ENCODE measurements at regions not wholly inside any gene's neighbourhood (a gene's known extent, or its start where the extent isn't known, plus 50 kb on each side); places are given as distances from the start of the nearest gene placed in this dataset.

GRCh38 chr1:163655565-163655964 lies 333.8 kb downstream of the NUF2 start:
- no peak for DNase-seq (ENCODE audit: low spot score)

GRCh38 chr1:163656095-163656759 lies 334.5 kb downstream of the NUF2 start:
- DNase-seq (ENCODE audit: low spot score) = no peak

GRCh38 chr1:163657719-163658118 lies 336.0 kb downstream of the NUF2 start:
- no peak for DNase-seq (ENCODE audit: low spot score)

GRCh38 chr1:163661391-163661790 lies 339.6 kb downstream of the NUF2 start:
- no peak for DNase-seq (ENCODE audit: low spot score)

- no peak for DNase-seq (ENCODE audit: low spot score)
Measured at GRCh38 chr1:163664671-163665335, 343.0 kb downstream of the NUF2 start.

- no peak for DNase-seq (ENCODE audit: low spot score)
Measured at GRCh38 chr1:163668472-163668871, 346.7 kb downstream of the NUF2 start.

- no peak for DNase-seq (ENCODE audit: low spot score)
Measured at GRCh38 chr1:163670989-163671757, 349.4 kb downstream of the NUF2 start.

- DNase-seq (ENCODE audit: low spot score) = no peak
Measured at GRCh38 chr1:163672976-163673758, 351.4 kb downstream of the NUF2 start.

GRCh38 chr1:163673759-163674151 lies 352.0 kb downstream of the NUF2 start:
- no peak for DNase-seq (ENCODE audit: low spot score)

GRCh38 chr1:163674236-163674635 lies 352.5 kb downstream of the NUF2 start:
- no peak for DNase-seq (ENCODE audit: low spot score)

- no peak for DNase-seq (ENCODE audit: low spot score)
Measured at GRCh38 chr1:163684785-163685184, 363.0 kb downstream of the NUF2 start.

- DNase-seq (ENCODE audit: low spot score) = no peak
Measured at GRCh38 chr1:163692266-163692665, 370.5 kb downstream of the NUF2 start.

- DNase-seq (ENCODE audit: low spot score) = no peak
Measured at GRCh38 chr1:163697137-163697536, 375.4 kb downstream of the NUF2 start.

- DNase-seq (ENCODE audit: low spot score) = no peak
Measured at GRCh38 chr1:163701783-163702374, 380.1 kb downstream of the NUF2 start.

GRCh38 chr1:163703794-163704193 lies 382.0 kb downstream of the NUF2 start:
- DNase-seq (ENCODE audit: low spot score) = no peak

GRCh38 chr1:163706915-163707314 lies 385.2 kb downstream of the NUF2 start:
- DNase-seq (ENCODE audit: low spot score) = no peak

- no peak for DNase-seq (ENCODE audit: low spot score)
Measured at GRCh38 chr1:163709636-163710035, 387.9 kb downstream of the NUF2 start.

- no peak for DNase-seq (ENCODE audit: low spot score)
Measured at GRCh38 chr1:163712321-163712720, 390.6 kb downstream of the NUF2 start.

- no peak for DNase-seq (ENCODE audit: low spot score)
Measured at GRCh38 chr1:163720294-163720693, 398.5 kb downstream of the NUF2 start.

- DNase-seq (ENCODE audit: low spot score) = no peak
Measured at GRCh38 chr1:163725551-163725950, 403.8 kb downstream of the NUF2 start.

- no peak for DNase-seq (ENCODE audit: low spot score)
Measured at GRCh38 chr1:163730411-163730821, 408.7 kb downstream of the NUF2 start.

- no peak for DNase-seq (ENCODE audit: low spot score)
Measured at GRCh38 chr1:163737261-163737660, 415.5 kb downstream of the NUF2 start.
